Naive thymus-derived CD4-positive, alpha-beta T cell (primary cell): ENCODE measurements at regions not wholly inside any gene's neighbourhood (a gene's known extent, or its start where the extent isn't known, plus 50 kb on each side); places are given as distances from the start of the nearest gene placed in this dataset.

Experiments
- ATAC-seq: fragments of 150-1000 bp; cut with Tn5 transposase; 2 replicates; pipeline ENCODE4 v1.10.0; 2021; ENCODE audit warnings: mild to moderate bottlenecking, moderate library complexity
- CTCF ChIA-PET: fragments of 350-600 bp; sonication (Branson Sonifier 250); formaldehyde crosslinking; loops from one replicate; lab custom pipeline; 2021; ENCODE audit warnings: antibody characterized with exemption; lab: Charles Lee
- POLR2A ChIA-PET: fragments of 350-600 bp; sonication (Branson Sonifier 250); formaldehyde crosslinking; loops from one replicate; lab custom pipeline; 2021; ENCODE audit warnings: antibody characterized with exemption, inconsistent platforms; lab: Charles Lee
- DNase-seq, 9 donors: peaks; one replicate each; pipeline versions ENCODE4 v3.0.0 to v3.0.0-alpha.2; 2020 to 2022; ENCODE audit warnings: mixed read lengths in 1 of 9
- H3K27ac ChIP-seq: one replicate; pipeline ENCODE4 v1.7.0; 2013; ENCODE audit warnings: mild to moderate bottlenecking, low read depth, low read length, moderate library complexity
- H3K27me3 ChIP-seq, 2 donors: one replicate each; pipeline ENCODE4 v1.7.0; 2013; ENCODE audit warnings: low read length in 2 of 2, mild to moderate bottlenecking in 2 of 2, moderate library complexity in 2 of 2; ENCODE audit not compliant: control insufficient read depth in 2 of 2, insufficient read depth in 2 of 2
- H3K36me3 ChIP-seq, 3 experiments: 1 replicate in 2 of 3; 2 replicates in 1 of 3; pipeline ENCODE4 v1.7.0; 2013; ENCODE audit warnings: low read length in 3 of 3, mild to moderate bottlenecking in 3 of 3, moderate library complexity in 1 of 3; ENCODE audit not compliant: insufficient read depth in 3 of 3, control insufficient read depth in 2 of 3
- H3K4me1 ChIP-seq, 2 donors: one replicate each; pipeline ENCODE4 v1.7.0; 2013; ENCODE audit warnings: low read length in 2 of 2, mild to moderate bottlenecking in 2 of 2, moderate library complexity in 1 of 2; ENCODE audit not compliant: control insufficient read depth in 2 of 2, insufficient read depth in 2 of 2
- H3K4me3 ChIP-seq: 2 replicates; pipeline ENCODE4 v1.7.0; 2013; ENCODE audit warnings: mild to moderate bottlenecking, low read length
- H3K9me3 ChIP-seq, 3 experiments: 1 replicate in 2 of 3; 2 replicates in 1 of 3; pipeline ENCODE4 v1.7.0; 2013; ENCODE audit warnings: low read length in 3 of 3; ENCODE audit not compliant: control insufficient read depth in 2 of 3
- H3K27ac Mint-ChIP-seq, 9 donors: one replicate each; pipeline ENCODE4 v1.8.0; 2020 to 2022; ENCODE audit warnings: mixed read lengths in 9 of 9, mild to moderate bottlenecking in 8 of 9, moderate library complexity in 5 of 9, inconsistent platforms in 2 of 9
- H3K27me3 Mint-ChIP-seq, 5 donors: one replicate each; pipeline ENCODE4 v1.8.0; 2021 to 2022; ENCODE audit warnings: mixed read lengths in 5 of 5, mild to moderate bottlenecking in 1 of 5
- H3K36me3 Mint-ChIP-seq, 5 donors: one replicate each; pipeline ENCODE4 v1.8.0; 2020 to 2022; ENCODE audit warnings: mixed read lengths in 5 of 5, mild to moderate bottlenecking in 3 of 5, inconsistent platforms in 1 of 5
- H3K4me1 Mint-ChIP-seq, 7 donors: one replicate each; pipeline ENCODE4 v1.8.0; 2020 to 2022; ENCODE audit warnings: mixed read lengths in 7 of 7, mild to moderate bottlenecking in 3 of 7, inconsistent platforms in 1 of 7
- H3K4me3 Mint-ChIP-seq, 10 donors: one replicate each; pipeline ENCODE4 v1.8.0; 2020 to 2022; ENCODE audit warnings: mild to moderate bottlenecking in 10 of 10, mixed read lengths in 10 of 10, moderate library complexity in 6 of 10, inconsistent platforms in 2 of 10
- H3K9me3 Mint-ChIP-seq, 11 donors: one replicate each; pipeline ENCODE4 v1.8.0; 2020 to 2022; ENCODE audit warnings: mixed read lengths in 11 of 11, mild to moderate bottlenecking in 4 of 11, inconsistent platforms in 1 of 11, moderate library complexity in 1 of 11
- intact Hi-C, 2 donors: fragments of 100-400 bp; cut with micrococcal nuclease; formaldehyde crosslinking; loops; one replicate each; pipeline ENCODE4 v1.15.1; 2023

DNA sequence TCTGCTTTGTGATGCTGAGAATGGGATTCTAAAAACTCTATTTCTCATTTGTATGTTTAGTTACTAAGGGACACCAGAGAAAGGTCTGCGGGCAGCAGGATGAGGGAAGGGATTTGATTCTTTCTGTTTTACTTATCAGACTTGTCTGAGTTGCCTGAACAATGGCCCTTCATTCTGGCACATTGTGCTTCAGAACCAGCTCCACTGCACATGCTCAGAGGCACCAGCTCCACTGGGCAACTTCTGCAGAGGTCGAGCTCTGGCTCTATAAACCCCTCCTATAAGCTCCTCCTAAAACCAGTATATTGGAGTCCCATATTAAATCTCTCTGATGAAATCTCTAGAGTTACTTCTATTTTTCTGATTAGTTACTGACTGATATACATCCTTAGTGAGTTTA lies 453.2 kb upstream of the CDIN1 start:
- Histone ChIP-seq H3K9me3 (no peaks in the 10 kb centered on the region), H3K4me3 (no peak overlapping the region), H3K27ac (no peak overlapping the region), H3K4me1 (no peaks in the 10 kb centered on the region), H3K27me3 (peaks cover 0 to 2% of the 10 kb centered on the region in 2 donors), H3K36me3 (no peaks in the 10 kb centered on the region)
- Mint-ChIP-seq H3K4me1 (no peaks in the 10 kb centered on the region), H3K4me3 (no peak overlapping the region), H3K36me3 (no peaks in the 10 kb centered on the region), H3K9me3 (peaks cover 0 to 15% (median 3%) of the 10 kb centered on the region in 11 donors), H3K27me3 (peaks cover 0 to 4% (median 0%) of the 10 kb centered on the region in 5 donors), H3K27ac (no peak overlapping the region)
- DNase-seq (no peak), ATAC-seq (no peak)
- intact Hi-C loops, result no loop called here
- ChIA-PET POLR2A (no interaction called here), CTCF (no interaction called here)

DNA sequence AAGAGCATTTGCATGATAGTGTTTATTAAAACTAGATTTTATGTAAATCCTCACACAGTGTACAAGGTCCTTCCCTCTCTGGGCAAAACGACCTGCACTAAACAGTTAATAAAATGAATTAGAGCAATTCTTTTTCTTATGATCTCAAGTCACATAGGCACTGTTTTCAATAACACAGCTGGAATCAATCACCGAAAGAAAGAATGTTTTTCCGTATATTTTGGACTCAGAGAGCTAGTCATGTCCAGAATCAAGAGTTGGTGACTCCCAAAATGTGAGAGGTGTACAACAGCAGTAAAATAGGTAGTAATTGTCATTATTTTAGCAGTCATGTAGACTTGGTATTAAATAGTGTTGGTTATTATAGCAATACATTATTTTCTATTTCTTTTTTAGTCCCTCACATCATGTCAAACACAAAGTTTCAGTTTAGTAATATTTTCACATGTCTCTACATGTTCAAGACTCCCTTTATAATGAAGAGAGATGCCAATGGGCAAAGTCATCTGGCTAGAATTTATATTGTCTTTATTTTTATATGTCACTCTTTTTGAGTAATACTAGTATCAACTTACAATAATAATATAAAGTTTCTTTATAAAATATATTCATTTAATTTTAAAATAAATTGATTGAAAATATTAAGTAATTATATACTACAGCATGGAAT lies 448.6 kb upstream of the CDIN1 start:
- ChIA-PET CTCF (no interaction called here), POLR2A (no interaction called here)
- ATAC-seq (no peak), DNase-seq (no peak)
- Mint-ChIP-seq H3K36me3 (no peaks in the 10 kb centered on the region), H3K9me3 (peaks cover 0 to 6% (median 3%) of the 10 kb centered on the region in 11 donors), H3K27me3 (peaks cover 0 to 2% (median 0%) of the 10 kb centered on the region in 5 donors), H3K27ac (no peak overlapping the region), H3K4me3 (no peak overlapping the region), H3K4me1 (no peaks in the 10 kb centered on the region)
- H3K4me3 ChIP-seq, result no peak overlapping the region
- H3K9me3 ChIP-seq, result no peaks in the 10 kb centered on the region
- H3K4me1 ChIP-seq, result no peaks in the 10 kb centered on the region
- H3K36me3 ChIP-seq, result no peaks in the 10 kb centered on the region
- intact Hi-C loops, result loop anchor here in 1 of 2 donors (10.0 kb wide), 1 partner anchor 76 kb away; no protein-coding TSS in a partner anchor
- H3K27me3 ChIP-seq, result peaks cover 0 to 2% of the 10 kb centered on the region in 2 donors
- no peak overlapping the region for H3K27ac ChIP-seq

DNA sequence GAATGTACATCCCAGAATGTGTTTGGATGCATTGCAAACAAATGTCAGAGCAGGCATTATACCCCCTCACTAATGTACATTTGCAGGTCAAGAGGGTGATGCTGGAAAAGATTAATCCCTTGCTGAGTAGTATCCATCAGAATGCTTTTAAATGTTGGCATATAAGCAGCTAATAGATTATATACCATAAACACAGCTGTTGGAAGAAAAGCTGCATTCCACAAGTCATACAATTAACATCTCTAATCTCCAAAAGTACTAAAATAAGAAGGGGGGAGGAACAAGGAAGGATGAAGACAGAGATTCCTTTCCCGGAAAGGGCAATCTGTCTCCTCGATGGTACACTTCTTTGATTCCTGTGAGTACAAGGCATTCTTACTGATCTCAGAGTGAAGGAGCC lies 445.7 kb upstream of the CDIN1 start:
- no peak overlapping the region for H3K4me3 ChIP-seq
- ATAC-seq, result no peak
- H3K27me3 ChIP-seq, result peaks cover 0 to 2% of the 10 kb centered on the region in 2 donors
- H3K4me3 Mint-ChIP-seq, result no peak overlapping the region
- no peaks in the 10 kb centered on the region for H3K27me3 Mint-ChIP-seq
- H3K27ac Mint-ChIP-seq, result no peak overlapping the region
- ChIA-PET CTCF (interaction anchor here (1.3 kb wide), 1 partner anchor 10 kb away, joined by 3 read pairs; no protein-coding TSS in a partner anchor), POLR2A (no interaction called here)
- no peak overlapping the region for H3K27ac ChIP-seq
- no peak for DNase-seq
- H3K4me1 ChIP-seq, result no peaks in the 10 kb centered on the region
- no peaks in the 10 kb centered on the region for H3K4me1 Mint-ChIP-seq
- intact Hi-C loops, result loop anchor here in 1 of 2 donors (10.0 kb wide), 1 partner anchor 79 kb away; no protein-coding TSS in a partner anchor
- no peaks in the 10 kb centered on the region for H3K36me3 ChIP-seq
- peaks cover 0 to 10% (median 2%) of the 10 kb centered on the region in 11 donors for H3K9me3 Mint-ChIP-seq
- H3K36me3 Mint-ChIP-seq, result no peaks in the 10 kb centered on the region
- no peaks in the 10 kb centered on the region for H3K9me3 ChIP-seq

DNA sequence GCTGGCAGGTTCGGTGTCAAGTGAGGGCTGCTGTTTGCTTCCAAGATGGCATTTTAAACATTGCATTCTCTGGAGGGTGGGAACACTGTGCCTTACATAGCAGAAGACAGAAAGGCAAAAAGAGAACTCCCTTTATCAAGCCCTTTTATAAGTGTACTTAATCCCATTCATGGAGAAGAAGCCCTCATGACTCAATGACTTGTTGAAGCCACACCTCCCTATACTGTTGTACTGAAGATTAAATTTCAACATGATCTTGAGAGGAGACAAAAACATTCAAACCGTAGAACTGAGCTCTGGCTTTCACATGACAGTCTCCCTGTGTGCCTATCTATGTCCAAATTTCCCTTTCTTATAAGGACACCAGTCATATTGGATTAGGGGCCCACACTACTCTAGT lies 443.4 kb upstream of the CDIN1 start:
- intact Hi-C loops, result loop anchor here in 1 of 2 donors (10.0 kb wide), 1 partner anchor 81 kb away; no protein-coding TSS in a partner anchor
- H3K27ac Mint-ChIP-seq, result no peak overlapping the region
- CTCF ChIA-PET, result no interaction called here
- H3K36me3 ChIP-seq, result no peaks in the 10 kb centered on the region
- no peaks in the 10 kb centered on the region for H3K4me1 ChIP-seq
- H3K4me3 ChIP-seq, result no peak overlapping the region
- H3K9me3 ChIP-seq, result no peaks in the 10 kb centered on the region
- peaks cover 0 to 10% (median 5%) of the 10 kb centered on the region in 11 donors for H3K9me3 Mint-ChIP-seq
- ATAC-seq, result no peak
- no peaks in the 10 kb centered on the region for H3K27me3 Mint-ChIP-seq
- no peaks in the 10 kb centered on the region for H3K27me3 ChIP-seq
- POLR2A ChIA-PET, result no interaction called here
- no peak overlapping the region for H3K4me3 Mint-ChIP-seq
- H3K4me1 Mint-ChIP-seq, result no peaks in the 10 kb centered on the region
- H3K36me3 Mint-ChIP-seq, result no peaks in the 10 kb centered on the region
- no peak for DNase-seq
- H3K27ac ChIP-seq, result no peak overlapping the region

DNA sequence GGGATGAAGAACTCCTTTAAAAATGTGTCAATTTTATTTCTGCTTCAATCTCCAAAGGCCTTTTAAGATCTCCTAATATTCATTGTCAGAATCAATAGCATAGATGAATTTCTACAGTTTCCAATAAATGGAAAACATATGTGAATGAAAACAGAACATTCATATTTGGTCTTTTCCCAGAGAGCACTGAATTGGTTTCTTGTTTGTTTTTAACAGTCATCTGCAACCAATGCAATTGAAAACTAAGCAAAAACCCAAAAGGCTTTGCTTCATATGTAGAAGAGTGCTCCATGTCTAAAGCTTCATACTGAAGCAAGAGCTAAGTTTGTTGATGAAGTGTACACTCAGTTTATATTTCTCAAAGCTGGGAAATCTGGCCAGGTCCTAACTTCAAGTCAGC lies 426.5 kb upstream of the CDIN1 start:
- Histone ChIP-seq H3K27me3 (no peaks in the 10 kb centered on the region), H3K9me3 (no peaks in the 10 kb centered on the region), H3K36me3 (no peaks in the 10 kb centered on the region), H3K4me3 (no peak overlapping the region), H3K4me1 (no peaks in the 10 kb centered on the region), H3K27ac (no peak overlapping the region)
- ChIA-PET CTCF (no interaction called here), POLR2A (no interaction called here)
- Mint-ChIP-seq H3K9me3 (peaks cover 0 to 30% (median 3%) of the 10 kb centered on the region in 11 donors), H3K27ac (no peak overlapping the region), H3K4me3 (no peak overlapping the region), H3K27me3 (peaks cover 0 to 6% (median 0%) of the 10 kb centered on the region in 5 donors), H3K4me1 (peaks cover 0 to 1% (median 0%) of the 10 kb centered on the region in 7 donors), H3K36me3 (peaks cover 0 to 5% (median 0%) of the 10 kb centered on the region in 5 donors)
- intact Hi-C loops, result no loop called here
- ATAC-seq (no peak), DNase-seq (no peak)

DNA sequence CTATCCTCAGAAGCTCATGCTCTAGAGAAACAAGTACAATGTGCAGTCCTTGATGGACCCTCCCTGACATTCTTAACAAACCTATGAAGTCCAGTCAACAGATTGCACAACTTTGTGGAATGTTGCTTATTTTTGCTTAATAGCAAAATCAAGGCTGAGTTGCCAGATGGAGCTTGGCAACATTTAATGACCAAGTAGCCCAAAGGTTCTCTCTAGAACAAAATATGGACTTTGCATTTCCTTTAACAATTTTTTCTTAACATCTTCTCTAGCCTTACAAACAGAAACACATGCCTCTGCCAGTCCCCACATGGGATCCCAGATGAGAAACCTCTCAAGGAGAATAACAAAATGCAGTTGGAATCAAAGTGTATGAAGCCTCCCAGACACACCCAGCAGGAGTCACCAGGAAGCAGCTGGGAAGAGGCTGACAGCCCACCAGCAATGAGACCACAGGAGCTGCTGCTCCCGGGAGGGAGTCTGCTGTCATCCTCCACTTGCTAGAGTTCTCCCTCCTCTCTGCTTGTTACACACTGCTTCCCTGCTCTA lies 422.5 kb upstream of the CDIN1 start:
- DNase-seq (no peak), ATAC-seq (no peak)
- Mint-ChIP-seq H3K36me3 (peaks cover 0 to 9% (median 0%) of the 10 kb centered on the region in 5 donors), H3K27me3 (peaks cover 0 to 12% (median 0%) of the 10 kb centered on the region in 5 donors), H3K9me3 (peaks cover 0 to 11% (median 2%) of the 10 kb centered on the region in 11 donors), H3K27ac (no peak overlapping the region), H3K4me3 (no peak overlapping the region), H3K4me1 (peaks cover 0 to 1% (median 0%) of the 10 kb centered on the region in 7 donors)
- Histone ChIP-seq H3K36me3 (no peaks in the 10 kb centered on the region), H3K9me3 (no peaks in the 10 kb centered on the region), H3K27me3 (no peaks in the 10 kb centered on the region), H3K4me1 (no peaks in the 10 kb centered on the region), H3K4me3 (no peak overlapping the region), H3K27ac (no peak overlapping the region)
- ChIA-PET POLR2A (no interaction called here), CTCF (no interaction called here)
- intact Hi-C loops, result no loop called here
